RWPE1 (cell line): ENCODE measurements at regions not wholly inside any gene's neighbourhood (a gene's known extent, or its start where the extent isn't known, plus 50 kb on each side); places are given as distances from the start of the nearest gene placed in this dataset.
A peak's percentile ranks its signal among the peaks of the same experiment; 100 is the strongest.
"Not testable (repeated sequence)": the region's sequence is repeated elsewhere in the genome, so short reads cannot be mapped to it uniquely, and the experiment has no call there.

Experiments
- CTCF ChIA-PET: fragments of 350-600 bp; sonication (Branson Sonifier 250); formaldehyde crosslinking; extraction: SDS; loops from one replicate; lab custom pipeline; 2021; lab: Yijun Ruan, JAX
- POLR2A ChIA-PET: fragments of 400-600 bp; formaldehyde crosslinking; extraction: SDS; loops from one replicate; lab custom pipeline; 2020; ENCODE audit warnings: antibody characterized with exemption; ENCODE audit not compliant: low non-redundant PET; lab: Yijun Ruan, JAX
- DNase-seq: peaks from one replicate; pipeline ENCODE4 v3.0.0; 2012; ENCODE audit warnings: low spot score
- H3K27ac ChIP-seq: fragments of 450-650 bp; 2 replicates; pipeline ENCODE4 v1.5.1; 2017
- TF ChIP-seq, protein P1 (sequence below): fragments of 450-650 bp; conservative IDR thresholded peaks from 2 replicates; pipeline ENCODE4 v1.5.1; 2017; ENCODE audit warnings: low read depth, mild to moderate bottlenecking

DNA sequence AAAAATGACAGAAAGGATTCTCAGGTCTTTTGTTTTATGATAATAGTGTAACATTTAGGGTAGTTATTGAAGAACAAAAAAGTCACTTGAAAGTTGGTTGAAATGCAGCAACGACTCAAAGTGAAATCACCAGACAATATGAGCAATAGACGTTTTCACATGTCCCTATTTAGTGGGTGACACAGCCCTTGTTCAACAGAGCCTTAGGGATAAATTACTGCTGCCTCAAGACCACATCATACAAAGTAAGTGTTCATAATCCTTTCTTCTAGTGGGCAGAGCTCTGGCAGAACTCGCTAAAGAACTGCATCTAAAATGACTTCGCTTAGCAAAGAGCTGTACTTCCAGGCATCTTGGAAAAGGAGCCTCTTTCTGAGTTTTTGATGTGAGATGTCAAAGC lies 128.5 kb upstream of the LMNTD1 start:
- TF ChIP-seq, protein P1, sequence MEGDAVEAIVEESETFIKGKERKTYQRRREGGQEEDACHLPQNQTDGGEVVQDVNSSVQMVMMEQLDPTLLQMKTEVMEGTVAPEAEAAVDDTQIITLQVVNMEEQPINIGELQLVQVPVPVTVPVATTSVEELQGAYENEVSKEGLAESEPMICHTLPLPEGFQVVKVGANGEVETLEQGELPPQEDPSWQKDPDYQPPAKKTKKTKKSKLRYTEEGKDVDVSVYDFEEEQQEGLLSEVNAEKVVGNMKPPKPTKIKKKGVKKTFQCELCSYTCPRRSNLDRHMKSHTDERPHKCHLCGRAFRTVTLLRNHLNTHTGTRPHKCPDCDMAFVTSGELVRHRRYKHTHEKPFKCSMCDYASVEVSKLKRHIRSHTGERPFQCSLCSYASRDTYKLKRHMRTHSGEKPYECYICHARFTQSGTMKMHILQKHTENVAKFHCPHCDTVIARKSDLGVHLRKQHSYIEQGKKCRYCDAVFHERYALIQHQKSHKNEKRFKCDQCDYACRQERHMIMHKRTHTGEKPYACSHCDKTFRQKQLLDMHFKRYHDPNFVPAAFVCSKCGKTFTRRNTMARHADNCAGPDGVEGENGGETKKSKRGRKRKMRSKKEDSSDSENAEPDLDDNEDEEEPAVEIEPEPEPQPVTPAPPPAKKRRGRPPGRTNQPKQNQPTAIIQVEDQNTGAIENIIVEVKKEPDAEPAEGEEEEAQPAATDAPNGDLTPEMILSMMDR: no peak
- no peak overlapping the region for H3K27ac ChIP-seq
- no peak for DNase-seq
- ChIA-PET CTCF (no interaction called here), POLR2A (interaction anchor here (0.5 kb wide), 1 partner anchor 599 kb away, joined by 3 read pairs; no protein-coding TSS in a partner anchor)

DNA sequence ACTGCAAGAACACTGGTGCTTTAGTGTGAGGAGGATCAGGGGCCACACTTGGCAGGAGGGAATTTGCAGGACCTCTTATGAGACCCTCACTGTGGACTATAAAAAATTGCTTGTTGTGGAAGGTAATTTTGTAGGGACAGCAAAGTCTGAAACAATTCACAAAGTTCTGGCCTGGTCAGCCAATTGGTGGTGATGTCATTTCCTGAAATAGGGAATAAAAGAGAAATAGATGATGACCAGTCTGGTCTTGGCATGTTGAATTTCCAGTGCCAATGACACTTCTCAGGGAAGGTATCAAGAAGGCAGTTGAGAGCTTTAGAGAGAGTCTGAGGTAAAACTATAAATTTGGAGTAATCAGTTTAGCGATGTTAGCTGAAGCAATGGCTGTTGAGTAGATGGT lies 129.3 kb upstream of the LMNTD1 start:
- DNase-seq: no peak
- no peak overlapping the region for H3K27ac ChIP-seq
- POLR2A ChIA-PET: no interaction called here
- TF ChIP-seq, protein P1: no peak
- CTCF ChIA-PET: interaction anchor here (0.5 kb wide), 1 partner anchor 1624 kb away, joined by 3 read pairs; no protein-coding TSS in a partner anchor

DNA sequence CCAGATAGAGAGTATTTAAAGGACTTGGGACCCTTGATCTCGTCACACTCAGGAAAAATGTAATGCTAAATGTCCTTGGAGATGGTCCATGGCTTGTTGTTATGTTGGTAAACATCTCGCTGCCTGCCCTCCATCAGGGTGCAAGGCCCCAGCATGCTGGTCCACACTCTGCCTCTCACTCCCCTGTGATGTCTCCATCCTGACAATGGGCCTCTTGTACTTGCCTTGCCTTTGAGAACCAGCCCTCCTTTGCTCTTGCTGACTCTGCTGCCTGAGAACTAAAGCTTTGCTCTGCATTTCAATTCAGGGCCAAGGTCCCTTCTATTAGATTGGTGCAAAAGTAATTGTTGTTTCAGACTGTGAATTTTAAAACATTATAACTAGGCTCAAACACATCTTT lies 131.0 kb upstream of the LMNTD1 start:
- no peak for DNase-seq
- POLR2A ChIA-PET: no interaction called here
- H3K27ac ChIP-seq: no peak overlapping the region
- TF ChIP-seq, protein P1: no peak
- CTCF ChIA-PET: no interaction called here

DNA sequence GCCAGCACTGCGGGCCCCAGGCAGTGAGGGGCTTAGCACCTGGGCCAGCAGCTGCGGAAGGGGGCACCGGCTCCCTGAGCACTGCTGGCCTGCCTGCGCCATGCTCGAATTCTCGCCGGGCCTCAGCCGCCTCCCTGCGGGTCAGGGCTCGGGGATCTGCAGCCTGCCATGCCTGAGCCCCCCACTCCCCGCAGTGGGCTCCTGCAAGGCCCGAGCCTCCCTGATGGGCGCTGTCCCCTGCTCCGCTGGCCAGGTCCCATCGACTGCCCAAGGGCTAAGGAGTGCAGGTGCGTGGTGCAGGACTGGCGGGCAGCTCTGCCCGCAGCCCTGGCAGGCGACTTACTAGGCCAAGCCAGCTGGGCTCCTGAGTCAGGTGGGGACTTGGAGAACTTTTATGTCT lies 133.3 kb upstream of the LMNTD1 start:
- no peak overlapping the region for H3K27ac ChIP-seq
- TF ChIP-seq, protein P1: no peak
- ChIA-PET CTCF (no interaction called here), POLR2A (no interaction called here)
- DNase-seq: no peak

DNA sequence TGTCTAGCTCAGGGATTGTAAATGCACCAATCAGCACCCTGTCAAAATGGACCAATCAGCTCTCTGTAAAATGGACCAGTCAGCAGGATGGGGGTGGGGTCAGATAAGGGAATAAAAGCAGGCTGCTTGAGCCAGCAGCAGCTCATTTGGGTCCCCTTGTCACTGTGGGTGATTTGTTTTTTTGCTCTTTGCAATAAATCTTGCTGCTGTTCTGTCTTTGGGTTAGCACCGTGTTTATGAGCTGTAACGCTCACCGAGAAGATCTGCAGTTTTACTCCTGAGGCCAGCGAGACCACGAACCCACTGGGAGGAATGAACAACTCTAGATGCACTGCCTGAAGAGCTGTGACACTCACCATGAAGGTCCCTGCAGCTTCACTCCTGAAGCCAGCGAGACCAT lies 134.1 kb upstream of the LMNTD1 start:
- no peak for DNase-seq
- H3K27ac ChIP-seq: no peak overlapping the region
- POLR2A ChIA-PET: no interaction called here
- CTCF ChIA-PET: no interaction called here
- TF ChIP-seq, protein P1: no peak

DNA sequence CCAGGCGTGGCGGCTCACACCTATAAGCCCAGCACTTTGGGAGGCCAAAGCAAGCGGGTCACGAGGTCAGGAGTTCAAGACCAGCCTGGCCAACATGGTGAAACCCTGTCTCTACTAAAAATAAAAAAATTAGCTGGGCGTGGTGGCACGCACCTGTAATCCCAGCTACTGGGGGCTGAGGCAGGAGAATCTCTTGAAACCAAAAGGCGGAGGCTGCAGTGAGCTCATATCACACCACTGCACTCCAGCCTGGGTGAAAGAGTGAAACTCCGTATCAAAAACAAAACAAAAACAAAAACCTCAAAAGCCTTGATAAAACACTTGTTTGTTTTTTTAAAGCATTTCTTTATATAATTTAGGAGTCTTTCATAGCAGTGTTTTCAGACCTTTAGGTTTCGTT lies 135.8 kb upstream of the LMNTD1 start:
- DNase-seq, H3K27ac ChIP-seq, POLR2A ChIA-PET, CTCF ChIA-PET: not testable (repeated sequence)

DNA sequence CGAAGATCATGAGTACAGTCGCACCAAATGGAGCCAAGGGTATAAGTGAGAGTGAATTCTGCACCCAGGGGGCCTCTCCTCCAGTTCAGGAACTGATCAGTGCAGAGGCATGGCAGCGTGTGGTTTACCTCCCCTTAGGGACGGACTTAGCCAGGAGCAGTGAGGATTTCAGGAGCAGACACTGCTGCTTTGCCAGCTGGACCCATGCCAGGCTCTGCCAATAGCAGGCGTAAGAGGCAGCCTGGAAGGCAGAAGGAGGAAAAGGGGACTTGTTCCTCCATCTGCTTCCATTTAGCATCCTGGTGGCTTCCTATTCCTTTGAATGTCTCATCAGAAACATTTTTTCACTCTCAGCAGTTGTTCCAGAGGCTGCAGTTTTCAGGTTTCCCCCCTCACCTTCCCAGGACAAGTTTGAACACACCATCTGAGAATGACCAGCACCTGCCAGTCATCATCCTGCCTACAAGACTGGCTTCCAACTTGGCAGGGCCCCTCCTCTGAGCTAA lies 137.0 kb upstream of the LMNTD1 start:
- TF ChIP-seq, protein P1: no peak
- POLR2A ChIA-PET: no interaction called here
- CTCF ChIA-PET: no interaction called here
- DNase-seq: peak; percentile 12
- no peak overlapping the region for H3K27ac ChIP-seq
